Thyroid gland (tissue), 4 donors: ENCODE measurements at regions not wholly inside any gene's neighbourhood (a gene's known extent, or its start where the extent isn't known, plus 50 kb on each side); places are given as distances from the start of the nearest gene placed in this dataset.

ENCODE experiments used
- DNase-seq, 2 donors: peaks; one replicate each; pipeline ENCODE4 v3.0.0-alpha.2; 2019
- H3K27ac ChIP-seq, 3 donors: fragments of 200-600 bp; sonication (generic); 1 replicate in 2 of 3; 2 replicates in 1 of 3; pipeline ENCODE4 v1.5.1; 2016 to 2019; ENCODE audit warnings: mild to moderate bottlenecking in 1 of 3, moderate library complexity in 1 of 3
- H3K27me3 ChIP-seq: fragments of 200-600 bp; sonication (generic); one replicate; pipeline ENCODE4 v1.5.1; 2019
- H3K36me3 ChIP-seq, 2 donors: fragments of 200-600 bp; sonication (generic); one replicate each; pipeline ENCODE4 v1.5.1; 2016 to 2019
- H3K4me1 ChIP-seq, 2 donors: fragments of 200-600 bp; sonication (generic); one replicate each; pipeline ENCODE4 v1.5.1; 2017 to 2019
- H3K4me3 ChIP-seq, 3 donors: fragments of 200-600 bp; sonication (generic); replicated peaks in 1 of 3; 1 replicate in 2 of 3; 2 replicates in 1 of 3; pipeline ENCODE4 v1.5.1; 2016; ENCODE audit warnings: mild to moderate bottlenecking in 1 of 3
- H3K9me3 ChIP-seq: fragments of 200-600 bp; sonication (generic); one replicate; pipeline ENCODE4 v1.5.1; 2017
- POLR2A ChIP-seq, 2 donors: fragments of 450-650 bp; IDR thresholded peaks; one replicate each; pipeline ENCODE4 v1.6.1; 2017; ENCODE audit warnings: antibody characterized with exemption in 2 of 2, mild to moderate bottlenecking in 2 of 2, moderate library complexity in 1 of 2
- WGBS, 2 donors: methylation state at CpG; one replicate each; pipeline ENCODE4 v1.1.5; 2017; 5-methylcytosine and 5-hydroxymethylcytosine counted together
- intact Hi-C: fragments of 100-400 bp; cut with DNase I; formaldehyde crosslinking; loops from one replicate; pipeline ENCODE4 v1.15.1; 2023
- TF ChIP-seq, protein P1 (sequence below), 6 experiments: fragments of 200-600 bp in 3 of 6; fragments of 450-650 bp in 3 of 6; sonication (generic) in 3 of 6; IDR thresholded peaks; one replicate each; pipeline ENCODE4 v1.5.1; 2016 to 2019; ENCODE audit warnings: antibody characterized with exemption in 6 of 6, mild to moderate bottlenecking in 2 of 6, inconsistent platforms in 1 of 6, moderate library complexity in 1 of 6

GRCh38 chr4:56742080-56742871, 61.2 kb upstream of the HOPX start:
- 90 to 94% methylated on average over 8 of the region's 8 CpGs for WGBS, 2 donors
- no peaks in the 10 kb centered on the region for H3K9me3 ChIP-seq

GRCh38 chr4:56741595-56741994, 60.5 kb upstream of the HOPX start:
- Histone ChIP-seq H3K36me3 (no peaks in the 10 kb centered on the region), H3K27me3 (no peaks in the 10 kb centered on the region), H3K9me3 (no peaks in the 10 kb centered on the region), H3K27ac (no peak overlapping the region), H3K4me3 (no peak overlapping the region), H3K4me1 (peaks cover 8 to 19% of the 10 kb centered on the region in 2 donors)
- WGBS, 2 donors, result 89% methylated on average over 1 of the region's 1 CpG
- TF ChIP-seq POLR2A (IDR thresholded peaks at IDR 0.05), result no peak
- TF ChIP-seq, protein P1, sequence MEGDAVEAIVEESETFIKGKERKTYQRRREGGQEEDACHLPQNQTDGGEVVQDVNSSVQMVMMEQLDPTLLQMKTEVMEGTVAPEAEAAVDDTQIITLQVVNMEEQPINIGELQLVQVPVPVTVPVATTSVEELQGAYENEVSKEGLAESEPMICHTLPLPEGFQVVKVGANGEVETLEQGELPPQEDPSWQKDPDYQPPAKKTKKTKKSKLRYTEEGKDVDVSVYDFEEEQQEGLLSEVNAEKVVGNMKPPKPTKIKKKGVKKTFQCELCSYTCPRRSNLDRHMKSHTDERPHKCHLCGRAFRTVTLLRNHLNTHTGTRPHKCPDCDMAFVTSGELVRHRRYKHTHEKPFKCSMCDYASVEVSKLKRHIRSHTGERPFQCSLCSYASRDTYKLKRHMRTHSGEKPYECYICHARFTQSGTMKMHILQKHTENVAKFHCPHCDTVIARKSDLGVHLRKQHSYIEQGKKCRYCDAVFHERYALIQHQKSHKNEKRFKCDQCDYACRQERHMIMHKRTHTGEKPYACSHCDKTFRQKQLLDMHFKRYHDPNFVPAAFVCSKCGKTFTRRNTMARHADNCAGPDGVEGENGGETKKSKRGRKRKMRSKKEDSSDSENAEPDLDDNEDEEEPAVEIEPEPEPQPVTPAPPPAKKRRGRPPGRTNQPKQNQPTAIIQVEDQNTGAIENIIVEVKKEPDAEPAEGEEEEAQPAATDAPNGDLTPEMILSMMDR (IDR thresholded peaks at IDR 0.05), result no peak
- no peak for DNase-seq
- intact Hi-C loops, result no loop called here

More at GRCh38 chr4:56742080-56742871, 61.2 kb upstream of the HOPX start:
- no peaks in the 10 kb centered on the region for H3K27me3 ChIP-seq
- H3K27ac ChIP-seq, result no peak overlapping the region
- no peaks in the 10 kb centered on the region for H3K36me3 ChIP-seq
- TF ChIP-seq POLR2A (IDR thresholded peaks at IDR 0.05), result no peak
- TF ChIP-seq, protein P1 (IDR thresholded peaks at IDR 0.05), result no peak
- H3K4me1 ChIP-seq, result peaks cover 8 to 20% of the 10 kb centered on the region in 2 donors
- intact Hi-C loops, result no loop called here
- no peak for DNase-seq
- no peak overlapping the region for H3K4me3 ChIP-seq

GRCh38 chr4:56739066-56739777, 58.1 kb upstream of the HOPX start:
- H3K4me3 ChIP-seq, result no peak overlapping the region
- H3K27ac ChIP-seq, result no peak overlapping the region
- intact Hi-C loops, result no loop called here
- no peak for DNase-seq
- no peaks in the 10 kb centered on the region for H3K27me3 ChIP-seq
- no peak for TF ChIP-seq POLR2A (IDR thresholded peaks at IDR 0.05)
- TF ChIP-seq, protein P1 (IDR thresholded peaks at IDR 0.05), result no peak
- H3K36me3 ChIP-seq, result no peaks in the 10 kb centered on the region
- 74 to 77% methylated on average over 4 of the region's 4 CpGs for WGBS, 2 donors
- no peaks in the 10 kb centered on the region for H3K9me3 ChIP-seq
- peaks cover 8 to 17% of the 10 kb centered on the region in 2 donors for H3K4me1 ChIP-seq

GRCh38 chr4:56737666-56738065, 56.6 kb upstream of the HOPX start:
- 49 to 54% methylated on average over 8 of the region's 8 CpGs for WGBS, 2 donors
- Histone ChIP-seq H3K4me3 (no peak overlapping the region), H3K4me1 (peaks cover 8 to 17% of the 10 kb centered on the region in 2 donors), H3K36me3 (no peaks in the 10 kb centered on the region), H3K9me3 (no peaks in the 10 kb centered on the region), H3K27me3 (no peaks in the 10 kb centered on the region), H3K27ac (peak overlapping the region; percentile 54 to 74 (median 58))
- DNase-seq, result peak; percentile 87 to 92
- intact Hi-C loops, result no loop called here
- TF ChIP-seq, protein P1 (IDR thresholded peaks at IDR 0.05), result no peak
- peak in 1 of 2 donors; percentile 11 for TF ChIP-seq POLR2A (IDR thresholded peaks at IDR 0.05)

DNA sequence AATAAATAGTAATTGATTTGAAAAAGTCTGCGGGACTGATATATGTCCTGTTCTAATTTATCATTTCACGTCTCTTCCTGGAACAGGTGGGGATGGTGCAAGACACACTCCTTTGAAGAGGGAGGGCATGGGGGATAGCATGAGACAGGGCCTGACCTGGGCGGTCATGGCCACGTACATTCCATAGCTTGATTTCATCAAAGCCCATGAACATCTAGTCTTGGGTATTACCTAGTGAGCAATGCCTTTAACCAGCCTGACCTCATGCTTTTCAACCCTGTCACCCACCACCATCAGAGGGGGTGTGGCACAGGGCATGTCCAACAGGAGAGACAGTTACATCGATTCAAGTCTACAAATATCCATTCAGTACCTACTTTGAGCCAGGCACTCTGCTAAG, 52.3 kb upstream of the HOPX start:
- H3K4me1 ChIP-seq, result peaks cover 11 to 29% of the 10 kb centered on the region in 2 donors
- H3K9me3 ChIP-seq, result no peaks in the 10 kb centered on the region
- intact Hi-C loops, result no loop called here
- TF ChIP-seq, protein P1 (IDR thresholded peaks at IDR 0.05), result no peak
- no peak for TF ChIP-seq POLR2A (IDR thresholded peaks at IDR 0.05)
- H3K27ac ChIP-seq, result no peak overlapping the region
- H3K4me3 ChIP-seq, result no peak overlapping the region
- no peak for DNase-seq
- H3K36me3 ChIP-seq, result no peaks in the 10 kb centered on the region
- no peaks in the 10 kb centered on the region for H3K27me3 ChIP-seq
- WGBS, 2 donors, result 95 to 99% methylated on average over 5 of the region's 5 CpGs
